Sigmoid colon (tissue), 6 donors: ENCODE measurements at regions not wholly inside any gene's neighbourhood (a gene's known extent, or its start where the extent isn't known, plus 50 kb on each side); places are given as distances from the start of the nearest gene placed in this dataset.
A peak's percentile ranks its signal among the peaks of the same experiment; 100 is the strongest.
"Not testable (repeated sequence)": the region's sequence is repeated elsewhere in the genome, so short reads cannot be mapped to it uniquely, and the experiment has no call there.

ENCODE experiments used
- DNase-seq: peaks from one replicate; pipeline ENCODE4 v3.0.0-alpha.2; 2019
- H3K27ac ChIP-seq, 4 donors: fragments of 200-600 bp; sonication (generic); one replicate each; pipeline ENCODE4 v1.5.1; 2016 to 2019; ENCODE audit warnings: mild to moderate bottlenecking in 1 of 4
- H3K27me3 ChIP-seq, 3 donors: fragments of 200-600 bp; sonication (generic); one replicate each; pipeline ENCODE4 v1.5.1; 2019; ENCODE audit warnings: mild to moderate bottlenecking in 1 of 3
- H3K36me3 ChIP-seq, 4 donors: fragments of 200-600 bp; sonication (generic); one replicate each; pipeline ENCODE4 v1.5.1; 2016 to 2019
- H3K4me1 ChIP-seq, 4 donors: fragments of 200-600 bp; sonication (generic); one replicate each; pipeline ENCODE4 v1.5.1; 2017 to 2019
- H3K4me3 ChIP-seq, 4 donors: fragments of 200-600 bp; sonication (generic); one replicate each; pipeline ENCODE4 v1.5.1; 2017 to 2019; ENCODE audit warnings: mild to moderate bottlenecking in 2 of 4, moderate library complexity in 1 of 4
- H3K9me3 ChIP-seq, 4 donors: fragments of 200-600 bp in 3 of 4; sonication (generic) in 3 of 4; one replicate each; pipeline versions ENCODE4 v1.5.1 to v1.6.1; 2013 to 2019
- CTCF ChIP-seq, 4 experiments: fragments of 450-650 bp in 3 of 4; fragments of 200-600 bp in 1 of 4; IDR thresholded peaks; one replicate each; pipeline ENCODE4 v1.5.1; 2016 to 2019; ENCODE audit warnings: antibody characterized with exemption in 4 of 4, mild to moderate bottlenecking in 3 of 4, moderate library complexity in 2 of 4
- EP300 ChIP-seq, 4 donors: sonication (generic); formaldehyde crosslinking; IDR thresholded peaks; one replicate each; pipeline ENCODE4 v1.6.1; 2017; ENCODE audit warnings: antibody characterized with exemption in 4 of 4
- POLR2A ChIP-seq, 2 donors: fragments of 450-650 bp; IDR thresholded peaks; one replicate each; pipeline ENCODE4 v1.6.1; 2016; ENCODE audit warnings: antibody characterized with exemption in 2 of 2, mild to moderate bottlenecking in 2 of 2, moderate library complexity in 2 of 2
- POLR2AphosphoS5 ChIP-seq, 4 donors: sonication (generic); formaldehyde crosslinking; IDR thresholded peaks; one replicate each; pipeline ENCODE4 v1.6.1; 2017; ENCODE audit warnings: antibody characterized with exemption in 4 of 4
- WGBS, 2 donors: extraction: QIAGEN DNeasy Blood & Tissue Kit; methylation state at CpG; one replicate each; pipeline ENCODE4 v1.1.7; 2013; 5-methylcytosine and 5-hydroxymethylcytosine counted together
- intact Hi-C: fragments of 100-400 bp; cut with DNase I; formaldehyde crosslinking; loops from one replicate; pipeline ENCODE4 v1.15.1; 2023
- donor health status: healthy with polysubstance abuse.
- donor health status: healthy.

- peak; percentile 78 to 89 (median 86) for TF ChIP-seq POLR2AphosphoS5 (IDR thresholded peaks at IDR 0.05)
- TF ChIP-seq CTCF (IDR thresholded peaks at IDR 0.05): no peak
- TF ChIP-seq EP300 (IDR thresholded peaks at IDR 0.05): peak in 1 of 4 donors; percentile 19
- TF ChIP-seq POLR2A (IDR thresholded peaks at IDR 0.05): peak; percentile 64 to 68
- 1 to 2% methylated on average over 75 of the region's 75 CpGs for WGBS, 2 donors
- DNase-seq: peak; percentile 91
- Histone ChIP-seq H3K4me3 (peak overlapping the region; percentile 64 to 88 (median 75)), H3K9me3 (no peaks in the 10 kb centered on the region), H3K27me3 (no peaks in the 10 kb centered on the region), H3K36me3 (peaks cover 0 to 13% (median 0%) of the 10 kb centered on the region in 4 donors), H3K27ac (peak overlapping the region; percentile 85 to 93 (median 88)), H3K4me1 (peaks cover 0 to 2% (median 0%) of the 10 kb centered on the region in 4 donors)
- intact Hi-C loops: no loop called here
These were observed 110.0 kb upstream of the LPCAT1 start for GRCh38 chr5:1633605-1634336.

GRCh38 chr5:1631004-1631403, 107.2 kb upstream of the LPCAT1 start:
- H3K9me3 ChIP-seq, H3K4me3 ChIP-seq, H3K4me1 ChIP-seq, H3K27me3 ChIP-seq, DNase-seq, H3K27ac ChIP-seq, intact Hi-C loops: not testable (repeated sequence)
- WGBS, 2 donors: 83 to 91% methylated on average over 5 of the region's 5 CpGs
- peaks cover 0 to 21% (median 0%) of the 10 kb centered on the region in 4 donors for H3K36me3 ChIP-seq

- WGBS, 2 donors: 95 to 96% methylated on average over 12 of the region's 12 CpGs
- H3K4me1 ChIP-seq, intact Hi-C loops, H3K27ac ChIP-seq, H3K27me3 ChIP-seq, H3K4me3 ChIP-seq, H3K9me3 ChIP-seq, DNase-seq: not testable (repeated sequence)
- peaks cover 0 to 33% (median 0%) of the 10 kb centered on the region in 4 donors for H3K36me3 ChIP-seq
These were observed 102.6 kb upstream of the LPCAT1 start for GRCh38 chr5:1626397-1626796.

GRCh38 chr5:1619531-1619930, 95.8 kb upstream of the LPCAT1 start:
- WGBS, 2 donors: 85 to 89% methylated on average over 14 of the region's 14 CpGs
- DNase-seq, H3K4me3 ChIP-seq, H3K4me1 ChIP-seq, H3K9me3 ChIP-seq, intact Hi-C loops, H3K27me3 ChIP-seq, H3K27ac ChIP-seq: not testable (repeated sequence)
- peaks cover 0 to 23% (median 0%) of the 10 kb centered on the region in 4 donors for H3K36me3 ChIP-seq

- H3K9me3 ChIP-seq, H3K4me1 ChIP-seq, H3K4me3 ChIP-seq, H3K27me3 ChIP-seq, intact Hi-C loops, H3K27ac ChIP-seq, DNase-seq: not testable (repeated sequence)
- 92 to 95% methylated on average over 18 of the region's 18 CpGs for WGBS, 2 donors
- peaks cover 0 to 19% (median 0%) of the 10 kb centered on the region in 4 donors for H3K36me3 ChIP-seq
These were observed 94.6 kb upstream of the LPCAT1 start for GRCh38 chr5:1618296-1618865.

- 94 to 95% methylated on average over 16 of the region's 16 CpGs for WGBS, 2 donors
- H3K27ac ChIP-seq, H3K4me3 ChIP-seq, H3K4me1 ChIP-seq, H3K27me3 ChIP-seq, H3K9me3 ChIP-seq, DNase-seq, intact Hi-C loops: not testable (repeated sequence)
- H3K36me3 ChIP-seq: peaks cover 0 to 19% (median 0%) of the 10 kb centered on the region in 4 donors
These were observed 93.5 kb upstream of the LPCAT1 start for GRCh38 chr5:1617236-1617755.

GRCh38 chr5:1613515-1613914, 89.8 kb upstream of the LPCAT1 start:
- intact Hi-C loops, H3K4me1 ChIP-seq, H3K27me3 ChIP-seq, H3K27ac ChIP-seq, DNase-seq, H3K9me3 ChIP-seq, H3K4me3 ChIP-seq: not testable (repeated sequence)
- WGBS, 2 donors: 89 to 96% methylated on average over 13 of the region's 13 CpGs
- peaks cover 0 to 21% (median 0%) of the 10 kb centered on the region in 4 donors for H3K36me3 ChIP-seq

- intact Hi-C loops, H3K9me3 ChIP-seq, H3K4me1 ChIP-seq, H3K27me3 ChIP-seq, DNase-seq, H3K4me3 ChIP-seq, H3K36me3 ChIP-seq, H3K27ac ChIP-seq: not testable (repeated sequence)
- WGBS, 2 donors: 94% methylated on average over 15 to 16 of the region's 16 CpGs
These were observed 86.8 kb upstream of the LPCAT1 start for GRCh38 chr5:1610526-1610925.

GRCh38 chr5:1609111-1609510, 85.4 kb upstream of the LPCAT1 start:
- intact Hi-C loops, H3K9me3 ChIP-seq, H3K27me3 ChIP-seq, H3K4me1 ChIP-seq, H3K36me3 ChIP-seq, H3K4me3 ChIP-seq, DNase-seq, H3K27ac ChIP-seq: not testable (repeated sequence)
- WGBS, 2 donors: 41 to 82% methylated on average over 8 of the region's 8 CpGs

GRCh38 chr5:1608336-1608735, 84.6 kb upstream of the LPCAT1 start:
- WGBS, 2 donors: 69 to 81% methylated on average over 14 to 15 of the region's 15 CpGs

GRCh38 chr5:1606951-1607350, 83.2 kb upstream of the LPCAT1 start:
- H3K4me3 ChIP-seq, H3K4me1 ChIP-seq, intact Hi-C loops, H3K27me3 ChIP-seq, H3K27ac ChIP-seq, H3K9me3 ChIP-seq, H3K36me3 ChIP-seq, DNase-seq: not testable (repeated sequence)
- WGBS, 2 donors: 81 to 96% methylated on average over 9 of the region's 9 CpGs

More at GRCh38 chr5:1608336-1608735, 84.6 kb upstream of the LPCAT1 start:
- H3K27me3 ChIP-seq, H3K4me3 ChIP-seq, H3K9me3 ChIP-seq, intact Hi-C loops, DNase-seq, H3K4me1 ChIP-seq, H3K27ac ChIP-seq, H3K36me3 ChIP-seq: not testable (repeated sequence)
